Inferior parietal cortex (tissue), 1 donor: ENCODE measurements at regions not wholly inside any gene's neighbourhood (a gene's known extent, or its start where the extent isn't known, plus 50 kb on each side); places are given as distances from the start of the nearest gene placed in this dataset.

ENCODE experiments used
- DNase-seq: peaks from one replicate; pipeline ENCODE4 v3.0.0-alpha.2; 2016; ENCODE audit errors: extremely low spot score

GRCh38 chr2:111709321-111709720 lies 174.7 kb downstream of the ANAPC1 start:
- DNase-seq: no peak

DNA sequence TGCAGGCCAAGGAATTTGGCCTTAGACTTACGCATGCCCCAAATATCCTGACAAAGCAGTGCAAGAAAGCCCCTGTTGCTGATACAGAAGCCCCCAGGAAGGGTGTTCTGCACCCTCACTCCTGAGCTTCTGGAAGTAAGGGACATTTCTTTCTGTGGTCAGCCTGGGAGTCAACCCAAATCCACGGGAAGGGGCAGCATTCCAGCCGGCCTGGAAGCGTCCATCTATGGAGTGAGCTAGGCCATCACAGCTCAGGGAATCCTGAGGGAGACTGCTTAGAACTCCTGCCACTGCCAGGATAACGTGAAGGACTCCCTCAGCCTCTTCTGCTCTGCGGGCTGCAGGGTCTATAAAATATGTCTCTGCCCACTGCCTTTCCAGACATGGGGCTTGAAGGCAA lies 173.9 kb downstream of the ANAPC1 start:
- no peak for DNase-seq

GRCh38 chr2:111710613-111711012 lies 173.4 kb downstream of the ANAPC1 start:
- DNase-seq: no peak

DNA sequence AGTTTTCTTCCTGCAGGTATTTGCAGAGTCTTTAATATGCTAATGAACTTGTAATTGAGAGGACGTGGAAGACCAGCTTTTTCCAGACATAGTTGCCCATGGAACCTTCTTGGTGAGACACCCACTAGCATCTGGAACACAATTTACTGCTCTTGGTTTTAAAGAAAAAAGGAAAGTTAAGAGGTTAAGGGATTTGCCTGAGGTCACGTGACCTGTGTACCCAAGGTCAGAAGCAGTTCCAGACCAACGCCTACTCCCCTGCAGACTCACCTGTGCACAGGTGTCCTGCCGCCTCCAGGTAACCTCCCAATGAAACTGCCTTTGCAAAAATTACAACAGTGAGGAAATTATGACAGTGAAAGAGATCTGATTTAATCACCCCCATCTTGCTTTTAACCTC lies 172.7 kb downstream of the ANAPC1 start:
- DNase-seq: no peak

GRCh38 chr2:111712361-111712760 lies 171.6 kb downstream of the ANAPC1 start:
- DNase-seq: no peak

DNA sequence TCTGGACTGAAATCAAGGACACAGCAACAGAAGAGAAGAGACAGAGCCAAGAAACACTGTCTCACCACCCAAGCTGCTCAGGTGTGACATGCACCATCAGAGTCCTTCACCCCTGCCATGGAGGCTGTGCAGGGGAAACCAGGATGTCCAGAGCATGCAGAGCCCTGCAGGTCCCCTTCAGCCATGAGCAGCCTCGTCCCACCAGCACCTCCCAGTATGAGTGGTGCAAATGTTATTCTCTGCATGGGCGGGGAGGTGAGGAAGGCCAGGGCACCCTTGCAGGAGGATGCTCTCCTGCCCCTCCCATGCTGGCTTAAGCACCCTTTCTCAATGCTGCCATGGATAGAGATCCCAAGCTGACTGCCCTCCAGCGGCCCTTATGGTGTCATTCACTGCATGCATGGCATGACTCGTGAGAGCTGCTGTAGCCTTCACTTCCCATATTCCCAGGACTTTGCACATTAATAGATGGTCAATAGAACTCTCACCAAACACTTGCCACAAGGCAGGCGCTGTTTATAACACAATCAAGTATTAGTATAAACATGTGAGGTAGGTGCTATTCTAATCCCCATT lies 171.0 kb downstream of the ANAPC1 start:
- no peak for DNase-seq

DNA sequence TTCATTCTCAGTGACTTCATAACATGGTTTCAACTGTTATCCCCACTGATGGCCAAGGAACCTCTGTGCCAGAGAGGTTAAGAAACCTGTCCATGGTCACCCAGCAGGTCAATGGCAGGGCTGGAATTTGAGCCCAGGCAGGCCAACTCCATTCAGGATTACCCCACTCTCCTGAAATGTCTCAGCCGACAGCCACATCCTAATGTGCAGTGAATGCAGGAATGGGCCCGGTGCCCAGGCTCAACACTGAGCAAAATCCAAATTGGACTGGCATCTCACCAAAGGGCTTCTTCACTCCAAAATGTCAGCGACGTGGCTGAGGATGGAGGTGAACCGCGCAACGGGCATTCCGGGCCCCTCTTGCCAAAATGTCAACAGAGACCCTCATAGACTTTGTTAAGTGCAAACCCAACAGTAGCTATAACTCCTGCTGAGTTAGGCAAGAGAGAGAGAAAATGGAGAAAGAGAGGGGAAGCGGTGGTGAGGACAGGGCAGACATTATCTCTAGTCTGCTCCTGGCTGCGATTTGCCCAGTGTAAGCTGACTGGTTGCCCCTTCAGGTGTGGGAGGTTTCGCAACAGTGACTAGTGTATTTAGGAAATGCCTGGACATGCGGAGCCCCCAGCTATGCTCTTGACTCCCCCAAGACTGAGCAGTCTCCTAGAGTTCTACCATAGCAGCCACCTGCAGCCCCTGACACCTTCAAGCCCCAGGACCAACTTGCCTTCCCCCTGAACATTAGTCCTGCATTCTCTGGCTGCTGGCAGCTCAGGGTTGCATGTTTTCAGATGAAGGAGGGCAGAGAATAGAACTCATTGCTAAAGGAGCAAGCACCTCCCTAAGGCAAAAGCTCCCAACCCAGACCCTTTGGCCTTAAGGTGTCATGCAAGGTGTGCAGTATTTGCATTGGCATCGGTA lies 167.7 kb downstream of the ANAPC1 start:
- DNase-seq: no peak

DNA sequence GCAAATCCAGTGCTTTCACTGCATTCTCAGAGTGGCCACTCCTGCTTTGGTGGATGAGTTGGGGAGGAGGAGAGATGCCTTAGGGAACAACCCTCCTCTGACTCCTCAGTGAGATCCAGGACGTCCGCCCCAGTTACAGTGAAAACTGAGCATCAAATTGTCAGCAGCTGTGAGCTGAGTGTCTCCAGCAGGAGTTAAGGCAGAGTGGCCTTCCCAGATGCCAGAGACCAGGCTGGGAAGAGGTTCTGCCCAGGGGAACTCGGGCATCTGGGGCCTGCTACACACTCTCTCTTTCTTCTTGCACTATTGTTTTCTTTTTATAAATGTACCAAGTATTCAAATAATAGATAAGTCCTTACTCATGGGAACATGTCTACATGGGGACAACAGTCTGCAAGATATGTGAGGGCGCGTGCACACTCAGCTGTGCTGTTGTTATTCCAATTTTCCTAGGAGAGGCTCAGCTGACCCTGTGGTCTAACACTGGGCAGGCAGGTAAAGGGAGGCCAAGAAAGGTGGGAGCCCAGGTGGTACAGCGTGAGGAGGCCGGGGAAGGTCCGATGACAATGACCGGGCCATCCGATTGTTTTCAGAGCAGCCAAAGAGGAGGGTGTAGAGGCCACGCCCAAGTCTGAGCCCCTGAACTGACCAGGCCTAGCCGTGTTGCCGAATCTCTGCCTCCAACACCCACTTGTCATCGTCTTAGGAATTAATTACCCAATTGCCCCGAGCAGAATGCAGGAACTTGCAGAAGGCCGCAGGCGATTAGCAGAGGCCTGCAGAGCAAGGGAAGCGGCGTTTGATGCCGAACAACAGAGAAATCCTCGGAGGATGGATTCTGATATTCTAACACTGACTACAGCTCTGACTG lies 166.9 kb downstream of the ANAPC1 start:
- DNase-seq: no peak
